GM19328 (cell line): ENCODE measurements at regions not wholly inside any gene's neighbourhood (a gene's known extent, or its start where the extent isn't known, plus 50 kb on each side); places are given as distances from the start of the nearest gene placed in this dataset.
"Not testable (repeated sequence)": the region's sequence is repeated elsewhere in the genome, so short reads cannot be mapped to it uniquely, and the experiment has no call there.

Source experiments
- ATAC-seq: cut with Tn5 transposase; IDR thresholded peaks from one replicate; pipeline ENCODE4 v1.9.1; 2021; ENCODE audit warnings: mild to moderate bottlenecking, moderate library complexity; ENCODE audit not compliant: unreplicated experiment

DNA sequence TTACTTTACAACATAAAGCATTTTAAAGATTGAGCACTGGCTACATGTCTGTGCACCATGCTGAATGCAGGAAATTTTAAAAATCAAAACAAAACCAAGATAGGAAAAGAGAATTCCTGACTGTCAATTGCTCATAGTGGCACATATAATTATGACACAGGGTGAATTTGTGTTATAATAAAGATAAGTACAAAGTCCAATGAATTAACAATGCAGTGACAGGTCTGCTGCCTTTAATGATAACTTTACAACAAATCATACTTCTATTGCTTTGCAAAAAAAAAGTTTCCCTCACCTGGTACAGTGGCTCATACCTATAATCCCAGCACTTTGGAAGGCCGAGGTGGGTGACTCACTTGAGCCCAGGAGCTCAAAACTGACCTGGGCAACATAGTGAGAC lies 93.8 kb upstream of the OSBPL8 start:
- no peak for ATAC-seq

DNA sequence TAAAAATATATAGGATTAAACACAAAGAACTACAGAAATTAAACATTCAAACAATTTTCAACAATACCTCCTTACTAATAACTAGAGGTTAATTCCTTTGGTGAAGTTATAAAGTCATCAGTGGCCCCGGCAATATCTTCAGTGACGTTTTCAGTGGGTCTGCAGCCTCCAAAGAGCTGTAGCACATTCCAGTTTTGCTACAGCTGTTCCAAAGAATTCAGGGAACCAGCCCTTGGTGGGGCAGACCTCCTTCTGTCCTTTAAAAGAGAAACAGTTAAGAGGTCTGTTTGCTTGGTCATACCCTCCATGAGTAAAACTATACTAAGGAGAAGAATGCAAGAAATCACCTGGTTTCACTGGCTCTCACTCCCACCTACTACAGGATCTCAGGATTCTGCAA lies 99.2 kb upstream of the ZDHHC17 start:
- ATAC-seq, result no peak

DNA sequence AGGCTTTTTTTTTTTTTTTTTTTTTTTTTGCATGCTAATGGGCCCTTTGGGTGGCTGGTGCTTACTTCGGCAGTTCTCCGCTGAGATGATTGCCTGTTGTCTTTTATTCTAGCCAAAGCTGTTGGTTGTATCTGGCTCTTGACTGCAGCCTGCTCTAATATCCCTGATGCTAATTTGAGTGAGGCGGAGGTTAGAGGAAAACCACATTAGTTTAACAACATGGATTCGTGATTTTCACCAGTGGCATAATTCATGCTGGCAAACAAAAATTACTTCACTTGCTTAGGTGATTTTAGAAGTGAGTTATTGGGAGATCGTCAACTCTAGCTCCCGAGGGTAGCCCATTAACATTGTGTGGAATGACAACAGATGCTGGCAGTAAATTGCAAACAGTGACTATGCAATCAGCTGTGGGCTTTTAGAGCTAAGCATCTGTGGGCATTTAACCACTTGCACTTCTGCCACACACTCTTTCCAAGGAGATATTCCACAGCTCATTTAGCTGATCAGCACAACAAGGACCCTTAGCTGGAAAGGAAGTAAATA lies 97.6 kb upstream of the ZDHHC17 start:
- ATAC-seq, result no peak

DNA sequence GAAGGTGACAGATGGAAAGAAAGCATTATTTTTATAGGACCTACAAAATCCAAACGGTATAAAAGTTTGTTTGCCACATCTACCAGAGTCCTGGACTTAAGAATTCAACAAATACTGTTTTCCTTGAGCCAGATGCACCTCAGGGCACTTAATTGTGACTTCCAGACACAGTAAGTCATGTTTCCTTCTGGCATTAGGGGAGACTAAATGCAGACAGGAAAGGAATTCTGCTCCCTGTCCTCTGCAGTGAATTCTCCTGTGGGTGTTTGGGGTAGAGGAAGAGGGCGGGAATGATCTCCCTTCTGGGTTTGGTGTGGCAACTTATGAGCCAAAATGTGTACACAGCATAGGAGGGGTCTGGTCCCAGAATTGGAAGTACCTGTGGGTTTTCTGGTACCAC lies 93.9 kb upstream of the ZDHHC17 start:
- no peak for ATAC-seq

DNA sequence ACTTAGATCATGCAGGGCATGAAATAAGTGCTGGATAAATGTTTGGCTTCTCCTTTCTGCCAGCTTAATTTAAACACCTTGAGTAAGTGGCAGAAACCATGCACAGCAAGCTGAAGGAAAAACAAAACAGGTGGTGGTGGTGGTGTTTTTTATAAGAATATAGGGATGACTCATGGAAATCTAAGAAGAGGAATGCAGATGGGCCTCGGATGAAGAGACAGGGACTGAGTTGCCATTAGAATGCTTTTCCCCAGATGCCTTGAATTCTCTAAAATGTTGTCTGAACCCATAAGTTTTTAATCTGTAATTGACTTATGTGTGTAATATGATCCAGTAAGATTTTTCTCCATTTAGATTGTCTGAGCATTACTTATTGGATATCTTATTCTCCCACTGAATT lies 93.1 kb upstream of the ZDHHC17 start:
- no peak for ATAC-seq

DNA sequence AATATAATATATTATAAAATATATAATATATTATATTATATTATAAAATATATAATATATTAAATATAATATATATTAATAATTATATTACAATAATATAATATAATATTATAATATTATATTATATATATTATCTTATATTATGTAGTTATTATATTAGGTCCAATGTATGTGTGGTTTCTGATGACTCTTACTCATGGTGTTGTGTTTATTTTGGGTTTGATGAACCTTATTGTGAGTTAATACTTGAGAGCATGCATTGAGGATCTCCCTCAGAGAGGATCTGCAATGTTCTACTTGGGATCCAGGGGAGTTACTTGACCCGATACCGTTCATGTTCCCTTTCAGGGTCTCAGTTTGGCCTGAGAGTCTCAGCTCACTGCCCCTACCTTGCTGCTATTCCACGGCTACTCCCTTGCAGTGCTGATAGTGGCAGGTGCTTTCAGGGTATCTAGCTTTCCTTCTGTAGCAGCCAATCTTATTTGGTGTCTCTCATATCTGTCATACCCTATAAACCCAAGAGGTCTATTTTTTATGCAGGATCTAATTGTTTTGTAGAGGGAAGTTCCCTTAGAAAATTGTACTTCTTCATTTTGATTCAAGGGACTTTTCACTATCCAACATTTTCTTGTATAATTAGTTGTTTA lies 89.1 kb upstream of the ZDHHC17 start:
- no peak for ATAC-seq

DNA sequence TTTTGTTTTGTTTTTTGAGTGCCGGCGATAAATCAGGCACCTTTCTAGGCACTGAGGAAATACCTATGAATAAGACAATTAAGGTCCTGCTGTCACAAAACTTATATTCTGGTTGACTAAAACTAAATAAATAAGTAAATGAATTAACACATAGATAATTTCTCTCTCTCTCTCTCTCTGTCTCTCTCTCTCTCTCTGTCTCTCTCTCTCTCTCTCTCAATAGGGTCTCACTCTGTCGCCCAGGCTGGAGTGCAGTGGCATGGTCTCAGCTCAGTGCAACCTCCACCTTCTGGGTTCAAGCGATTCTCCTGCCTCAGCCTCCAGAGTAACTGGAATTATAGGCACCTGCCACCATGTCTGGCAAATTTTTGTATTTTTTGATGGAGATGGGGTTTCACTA lies 87.7 kb upstream of the ZDHHC17 start:
- not testable (repeated sequence) for ATAC-seq

DNA sequence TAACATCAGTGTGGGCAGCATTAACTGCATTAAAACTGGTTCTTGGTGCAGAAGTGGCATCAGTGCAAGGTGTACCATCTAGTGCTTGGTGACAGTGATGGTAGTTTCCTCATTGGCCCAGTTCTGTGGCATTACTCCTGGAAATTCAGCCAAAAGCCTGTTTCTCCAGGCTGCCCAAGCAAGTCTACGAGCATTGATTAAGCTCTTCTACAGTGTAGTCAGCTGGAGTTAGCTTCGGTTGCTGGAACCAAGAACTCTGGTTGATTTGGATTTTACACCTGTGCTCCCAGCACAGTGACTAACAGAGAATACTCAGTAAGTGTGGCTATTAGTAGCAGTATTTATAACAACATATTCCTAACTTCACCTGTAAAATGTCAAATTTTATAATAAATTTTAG lies 84.9 kb upstream of the ZDHHC17 start:
- ATAC-seq, result no peak

DNA sequence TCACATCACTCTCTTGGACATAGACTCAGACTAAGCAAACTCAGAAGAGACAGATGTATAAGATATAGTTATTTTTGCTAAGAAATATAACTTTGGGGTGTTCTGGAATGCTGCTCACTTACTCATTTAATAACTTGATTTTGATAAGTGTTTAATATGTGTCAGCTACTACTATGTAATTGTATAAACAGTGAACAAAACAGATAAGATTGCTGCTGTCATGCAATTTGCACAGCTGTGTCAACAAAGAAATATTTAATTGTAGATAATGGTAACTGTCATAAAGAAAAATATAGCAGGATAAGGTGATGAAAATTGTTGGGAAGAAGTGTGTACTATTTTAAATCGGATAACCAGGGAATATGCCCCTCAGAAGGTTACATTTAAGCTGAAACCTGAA lies 84.1 kb upstream of the ZDHHC17 start:
- ATAC-seq, result no peak

DNA sequence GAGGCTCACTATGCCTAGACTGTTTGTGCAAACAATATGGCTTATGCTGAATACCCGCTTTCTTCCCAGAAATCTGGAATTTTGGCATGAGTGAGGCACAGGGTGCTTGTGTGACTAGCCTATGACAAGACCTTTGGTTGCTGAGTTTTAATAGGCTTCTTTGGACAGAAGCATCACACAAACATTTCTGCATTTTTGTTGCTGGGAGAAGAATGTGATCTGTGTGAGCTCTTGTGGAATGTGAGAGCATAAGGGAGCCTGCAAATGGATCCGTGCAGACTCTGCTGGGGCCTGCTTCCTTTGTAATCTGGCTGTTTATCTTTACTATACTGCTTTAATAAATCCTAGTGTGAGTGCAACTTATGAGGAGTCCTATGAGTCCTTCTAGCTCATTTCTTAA lies 83.0 kb upstream of the ZDHHC17 start:
- ATAC-seq, result no peak

DNA sequence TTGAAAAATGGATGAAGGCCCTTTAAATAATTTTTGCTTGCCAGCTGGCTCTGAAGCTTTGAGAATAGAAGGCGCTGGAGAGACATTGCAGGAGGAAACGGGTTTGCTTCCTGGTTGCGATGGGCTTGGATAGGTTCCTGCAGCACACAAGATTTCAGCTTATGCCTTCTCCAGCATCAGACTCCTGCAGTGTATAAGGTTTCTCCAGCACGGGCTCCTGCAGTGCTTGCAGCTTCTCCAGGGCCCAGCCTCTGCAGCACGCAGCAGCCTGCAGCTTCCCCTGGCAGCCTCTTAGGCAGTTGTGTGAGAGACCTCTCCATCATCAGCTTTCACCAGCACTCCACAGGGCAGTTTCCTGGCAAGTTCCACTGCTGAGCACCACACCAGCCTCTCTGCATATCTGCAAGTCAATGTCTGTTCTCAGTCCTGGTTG lies 78.7 kb upstream of the ZDHHC17 start:
- no peak for ATAC-seq

DNA sequence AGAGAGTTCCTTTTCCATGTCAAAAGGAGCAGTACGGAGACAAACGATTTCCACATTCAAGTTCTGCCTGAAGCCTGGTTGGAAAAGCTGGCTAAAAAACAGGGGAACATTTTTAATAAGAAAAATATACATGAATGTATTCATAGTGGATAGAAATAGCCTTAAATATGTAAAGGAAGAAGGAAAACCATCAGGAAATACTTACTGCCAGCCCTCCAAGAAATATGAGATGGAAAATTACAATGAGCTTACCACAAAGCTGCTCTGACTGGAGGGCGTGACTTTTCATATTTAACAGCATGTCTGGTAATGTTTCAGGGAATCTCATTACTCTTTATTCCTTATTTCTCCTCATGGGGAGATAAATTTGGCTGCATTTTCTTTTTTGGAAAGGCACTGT lies 75.9 kb upstream of the ZDHHC17 start:
- ATAC-seq, result no peak

DNA sequence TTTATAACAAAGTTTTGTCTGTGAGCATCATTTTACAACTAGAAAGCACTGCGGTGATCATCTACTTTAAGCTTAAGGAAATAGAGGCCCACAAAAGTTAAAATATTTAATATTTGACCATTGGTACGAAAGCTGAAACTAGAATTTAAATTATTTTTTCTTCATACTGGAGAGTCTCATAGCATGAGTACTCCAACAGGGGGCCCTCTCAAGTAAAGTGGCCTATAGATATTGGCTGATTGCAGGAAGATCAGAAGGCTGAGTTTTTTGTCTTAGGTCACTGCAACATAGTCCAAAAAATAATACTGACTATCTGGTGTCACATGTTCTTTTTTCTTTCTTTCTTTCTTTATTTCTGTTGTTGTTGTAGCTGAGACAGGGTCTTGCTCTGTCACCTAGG lies 75.3 kb upstream of the ZDHHC17 start:
- ATAC-seq, result no peak

DNA sequence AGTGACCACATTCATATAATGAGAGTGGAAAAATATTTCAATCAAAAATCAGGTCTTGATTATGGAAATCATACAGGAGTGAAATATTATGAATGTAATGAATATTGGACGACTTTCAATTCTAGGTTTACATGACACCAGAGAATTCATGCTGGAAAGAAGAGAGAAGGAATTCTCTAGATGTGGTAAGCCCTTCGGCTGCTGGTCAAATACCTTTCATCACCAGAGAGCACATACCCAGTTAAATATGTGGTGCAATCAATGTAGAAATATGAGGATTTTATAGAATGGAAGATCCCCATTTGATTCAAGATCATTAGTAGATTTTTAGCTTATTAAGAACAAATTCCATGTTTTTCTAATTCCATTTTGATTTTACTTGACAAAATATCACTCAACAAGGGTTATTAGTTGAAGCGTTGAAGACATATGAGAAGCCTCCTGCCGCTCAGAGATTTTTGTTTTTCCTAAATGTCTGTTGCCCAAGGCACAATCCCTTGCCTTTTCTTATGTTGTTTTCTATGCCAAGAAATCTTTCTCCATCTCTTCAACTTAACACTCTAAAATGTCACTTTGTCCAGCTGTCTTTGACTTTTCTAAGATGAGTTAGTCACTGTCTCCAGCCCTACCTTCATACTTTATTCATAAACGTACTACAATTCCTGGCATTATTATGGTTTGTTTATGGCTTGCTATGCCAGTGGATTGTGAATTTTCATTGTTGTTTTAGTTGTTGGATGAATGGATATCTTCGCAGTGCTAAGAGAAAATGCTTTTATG lies 72.8 kb upstream of the ZDHHC17 start:
- ATAC-seq, result no peak

DNA sequence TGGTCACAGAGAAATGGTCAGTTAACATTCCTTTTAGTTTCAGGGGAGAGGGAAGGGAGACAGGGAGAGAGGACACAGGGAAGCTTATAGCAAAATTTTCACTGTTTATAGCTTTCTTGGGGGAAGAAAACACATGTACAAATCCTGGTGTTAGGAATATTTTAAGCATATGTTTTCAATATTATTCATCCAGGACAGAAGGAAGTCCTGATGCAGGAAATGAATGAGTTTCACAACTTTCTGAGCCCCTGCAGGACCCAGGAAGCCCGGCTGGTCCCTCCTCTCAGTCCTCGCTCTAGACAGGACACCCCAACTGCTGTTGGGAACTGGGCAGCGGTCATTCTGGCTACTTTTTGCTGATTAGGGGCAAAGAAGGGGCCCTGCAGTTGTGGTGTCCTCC lies 71.1 kb upstream of the ZDHHC17 start:
- ATAC-seq, result no peak

DNA sequence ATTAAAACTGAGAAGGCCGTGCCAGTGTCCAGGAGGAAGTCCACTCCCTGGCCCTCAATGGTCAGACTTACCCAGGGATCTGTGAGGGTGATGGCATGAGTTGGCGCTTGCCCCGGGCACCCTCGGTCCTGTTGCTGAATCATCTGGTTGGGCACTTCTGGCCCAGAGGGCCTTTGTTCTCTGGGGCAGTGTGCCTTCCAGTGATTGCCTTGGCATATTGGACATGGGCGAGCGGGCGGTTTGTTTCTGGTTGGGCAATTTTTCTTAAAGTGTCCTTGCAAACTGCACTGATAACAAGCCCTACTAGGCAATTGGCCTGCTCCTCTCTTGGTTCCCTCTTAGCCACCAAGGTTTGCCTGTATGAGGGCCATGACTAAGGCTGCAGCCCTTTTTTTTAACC lies 69.5 kb upstream of the ZDHHC17 start:
- ATAC-seq, result no peak

DNA sequence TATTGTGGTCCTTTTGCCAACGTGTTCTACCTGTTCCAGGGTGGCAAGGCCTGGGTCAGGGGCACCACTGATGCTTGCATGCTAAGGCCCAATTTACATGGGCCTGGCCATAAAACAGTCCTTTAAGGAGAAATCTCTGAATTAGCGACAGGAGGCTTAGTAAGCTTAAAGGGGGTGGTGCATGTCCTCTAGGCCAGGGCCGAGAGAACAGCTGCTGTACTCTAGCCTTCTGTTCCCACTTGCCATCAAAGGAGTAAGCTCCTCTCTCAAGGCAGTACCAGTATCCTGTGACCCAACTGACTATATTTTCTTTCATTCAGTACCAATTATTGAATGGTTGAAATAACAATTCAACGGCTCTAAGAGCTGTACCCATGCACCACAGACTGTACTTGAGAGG lies 67.7 kb upstream of the ZDHHC17 start:
- ATAC-seq, result no peak

DNA sequence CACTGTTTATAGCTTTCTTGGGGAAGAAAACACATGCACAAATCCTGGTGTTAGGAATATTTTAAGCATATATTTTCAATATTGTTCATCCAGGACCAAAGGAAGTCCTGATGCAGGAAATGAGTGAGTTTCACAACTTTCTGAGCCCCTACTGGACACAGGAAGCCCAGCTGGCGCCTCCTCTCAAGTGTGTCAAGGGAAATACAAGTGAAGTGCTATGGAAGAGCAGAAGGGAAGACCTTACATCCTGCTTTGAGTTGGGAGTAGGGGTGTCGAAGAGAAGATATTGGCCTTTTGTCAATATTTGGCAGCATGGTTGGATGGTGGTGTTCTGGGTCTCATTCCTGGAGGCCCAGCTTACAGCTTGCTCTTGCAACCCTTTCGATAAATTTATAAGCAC lies 66.1 kb upstream of the ZDHHC17 start:
- ATAC-seq, result no peak

DNA sequence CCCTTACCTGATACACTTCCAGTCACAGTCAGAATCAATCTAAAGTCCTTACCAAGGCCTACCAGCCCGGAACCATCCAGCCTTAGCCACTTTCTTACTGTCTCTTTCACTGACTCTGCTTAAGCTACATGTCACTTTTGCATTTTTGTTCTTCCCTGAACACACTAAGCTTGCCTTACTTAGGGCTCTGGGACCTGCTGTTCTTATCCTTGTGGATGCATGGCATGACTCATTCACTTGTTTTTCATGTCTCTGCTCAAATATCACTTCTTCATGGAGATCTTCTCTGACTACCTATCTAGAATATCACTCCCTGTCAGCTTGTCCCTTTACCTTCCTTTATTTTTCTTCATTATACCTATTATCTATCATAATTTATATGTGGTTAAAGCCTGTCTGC lies 65.6 kb upstream of the ZDHHC17 start:
- no peak for ATAC-seq

DNA sequence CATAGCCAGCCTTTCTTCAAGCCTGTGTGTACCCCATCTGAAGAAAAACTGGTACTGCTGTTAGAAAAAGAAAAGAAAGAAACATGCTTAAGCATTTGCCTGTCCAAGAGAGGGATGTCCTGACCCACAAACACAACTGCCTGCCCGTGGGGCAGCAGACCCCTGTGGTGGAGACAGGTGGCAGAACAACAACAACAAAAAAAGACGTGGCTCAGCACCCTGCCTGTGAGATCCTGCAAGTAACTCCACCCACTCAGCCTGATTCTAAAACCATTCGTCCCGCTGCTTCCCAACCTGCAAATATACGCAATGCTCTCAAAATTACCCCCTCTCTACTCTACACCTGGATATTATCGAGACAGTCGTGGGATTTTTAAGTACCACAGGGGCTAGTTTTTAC lies 64.9 kb upstream of the ZDHHC17 start:
- no peak for ATAC-seq

DNA sequence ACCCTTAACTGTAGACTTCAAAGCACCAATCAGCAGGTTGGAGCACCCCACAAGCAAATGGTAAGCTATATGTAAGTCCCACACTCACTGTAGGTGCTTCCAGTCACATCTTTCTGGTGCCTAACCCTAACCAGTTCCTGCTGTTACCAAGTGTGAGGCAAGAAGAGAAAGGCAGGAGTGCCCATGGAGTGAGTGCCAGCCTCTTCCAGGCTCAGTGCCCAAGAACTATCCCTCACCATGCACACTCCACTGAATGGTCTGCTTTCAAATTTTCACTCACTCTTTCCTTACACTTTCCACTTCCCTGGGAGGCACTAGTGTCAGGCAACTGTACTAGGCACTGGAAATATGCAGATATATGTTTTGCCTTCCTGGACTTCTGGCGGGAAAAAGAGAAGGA lies 62.2 kb upstream of the ZDHHC17 start:
- ATAC-seq, result no peak

DNA sequence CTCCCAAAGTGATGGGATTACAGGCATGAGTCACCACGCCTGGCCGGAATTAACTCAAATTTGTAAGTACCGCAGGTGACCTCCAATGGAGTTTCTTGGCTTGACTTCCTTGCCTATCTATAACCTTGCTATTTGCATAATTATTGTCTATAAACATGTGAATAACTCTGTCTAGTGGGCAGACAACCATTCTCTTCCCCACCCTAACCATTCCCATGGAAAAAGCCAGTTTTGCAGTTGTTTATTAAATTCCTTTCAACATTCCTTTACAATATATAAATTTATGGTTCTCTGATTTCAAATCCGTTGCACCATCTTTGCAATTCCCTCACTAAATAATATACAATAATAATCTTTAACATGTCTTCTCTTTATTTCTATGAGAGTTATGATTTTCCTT lies 61.0 kb upstream of the ZDHHC17 start:
- ATAC-seq, result no peak

DNA sequence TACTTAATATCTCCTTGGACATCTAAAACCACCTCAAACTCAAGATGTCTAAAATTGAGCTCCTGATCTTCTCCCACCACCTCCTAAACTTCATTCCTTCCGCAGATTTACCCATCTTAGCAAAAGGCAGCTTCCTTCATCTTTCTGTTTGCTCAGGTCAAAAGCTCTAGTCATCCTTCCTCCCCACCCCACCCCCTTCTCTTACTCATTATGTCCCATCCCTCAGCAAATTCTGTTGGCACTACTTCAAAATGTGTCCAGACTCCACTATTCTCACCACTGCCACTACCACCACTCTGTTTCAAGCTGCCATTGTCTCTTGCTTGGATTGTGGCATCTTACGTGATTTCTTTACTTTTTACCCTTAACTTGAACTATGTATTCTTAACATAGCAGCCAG lies 59.2 kb upstream of the ZDHHC17 start:
- ATAC-seq, result no peak
